ENCODE measurements at regions not wholly inside any gene's neighbourhood (a gene's known extent, or its start where the extent isn't known, plus 50 kb on each side); places are given as distances from the start of the nearest gene placed in this dataset.
"Not testable (repeated sequence)": the region's sequence is repeated elsewhere in the genome, so short reads cannot be mapped to it uniquely, and the experiment has no call there.

GRCh38 chr3:11711876-11712275, 68.2 kb upstream of the VGLL4 start:
- DNase-seq = no peak

GRCh38 chr3:11709782-11710181, 66.1 kb upstream of the VGLL4 start:
- no peak for DNase-seq

GRCh38 chr3:11707084-11707483, 63.4 kb upstream of the VGLL4 start:
- not testable (repeated sequence) for DNase-seq

GRCh38 chr3:11706604-11707003, 62.9 kb upstream of the VGLL4 start:
- no peak for DNase-seq

- DNase-seq = no peak
These were observed 61.3 kb upstream of the VGLL4 start for GRCh38 chr3:11705049-11705448.

GRCh38 chr3:11703146-11703545, 59.4 kb upstream of the VGLL4 start:
- no peak for DNase-seq

- no peak for DNase-seq
These were observed 55.3 kb upstream of the VGLL4 start for GRCh38 chr3:11699083-11699427.

- DNase-seq = no peak
These were observed 54.8 kb upstream of the VGLL4 start for GRCh38 chr3:11698326-11699082.

GRCh38 chr3:11697701-11698100, 54.0 kb upstream of the VGLL4 start:
- DNase-seq = no peak

GRCh38 chr3:11696054-11696453, 52.3 kb upstream of the VGLL4 start:
- no peak for DNase-seq

Data from NCI-H1092 (cell line).